Smooth muscle cell (in vitro differentiated cells): ENCODE measurements at regions not wholly inside any gene's neighbourhood (a gene's known extent, or its start where the extent isn't known, plus 50 kb on each side); places are given as distances from the start of the nearest gene placed in this dataset.
"Not testable (repeated sequence)": the region's sequence is repeated elsewhere in the genome, so short reads cannot be mapped to it uniquely, and the experiment has no call there.

Source experiments
- DNase-seq: peaks from one replicate; lab custom pipeline; 2025; ENCODE audit not compliant: unreplicated experiment; lab: John Stamatoyannopoulos, UW
- H2AFZ ChIP-seq: fragments of 200-600 bp; sonication (generic); 2 replicates; pipeline ENCODE4 v1.6.0; 2016; ENCODE audit warnings: antibody characterized with exemption, low read depth, mild to moderate bottlenecking
- H3F3A ChIP-seq: fragments of 200-600 bp; sonication (generic); 2 replicates; pipeline ENCODE4 v1.6.0; 2017; ENCODE audit warnings: antibody characterized with exemption, low read depth
- H3K27ac ChIP-seq: fragments of 200-600 bp; sonication (generic); 2 replicates; pipeline ENCODE4 v1.5.1; 2016; ENCODE audit warnings: low read depth, mild to moderate bottlenecking
- H3K27me3 ChIP-seq: fragments of 200-600 bp; sonication (generic); 2 replicates; pipeline ENCODE4 v1.6.1; 2016; ENCODE audit warnings: low read depth, mild to moderate bottlenecking
- H3K36me3 ChIP-seq: fragments of 200-600 bp; sonication (generic); 2 replicates; pipeline ENCODE4 v1.5.1; 2016; ENCODE audit warnings: low read depth
- H3K4me1 ChIP-seq: fragments of 200-600 bp; sonication (generic); 2 replicates; pipeline ENCODE4 v1.5.1; 2016; ENCODE audit warnings: low read depth
- H3K4me2 ChIP-seq: fragments of 200-600 bp; sonication (generic); 2 replicates; pipeline ENCODE4 v1.6.0; 2016; ENCODE audit warnings: mild to moderate bottlenecking
- H3K4me3 ChIP-seq: fragments of 200-600 bp; sonication (generic); 2 replicates; pipeline ENCODE4 v1.5.1; 2016; ENCODE audit warnings: mild to moderate bottlenecking
- H3K79me2 ChIP-seq: fragments of 200-600 bp; sonication (generic); 2 replicates; pipeline ENCODE4 v1.6.0; 2016; ENCODE audit warnings: low read depth, mild to moderate bottlenecking
- H3K9ac ChIP-seq: fragments of 200-600 bp; sonication (generic); 2 replicates; pipeline ENCODE4 v1.6.0; 2016; ENCODE audit warnings: low read depth
- H3K9me3 ChIP-seq: fragments of 200-600 bp; sonication (generic); replicated peaks from 2 replicates; pipeline ENCODE4 v1.5.1; 2016; ENCODE audit warnings: low read depth
- H4K20me1 ChIP-seq: fragments of 200-600 bp; sonication (generic); 2 replicates; pipeline ENCODE4 v1.6.0; 2016; ENCODE audit warnings: low read depth
- CTCF ChIP-seq: fragments of 200-600 bp; sonication (generic); IDR thresholded peaks from 2 replicates; pipeline ENCODE4 v1.5.1; 2017; ENCODE audit warnings: borderline replicate concordance, mild to moderate bottlenecking, antibody characterized with exemption; ENCODE audit not compliant: insufficient read depth, poor library complexity, severe bottlenecking
- WGBS: methylation state at CpG from one replicate; pipeline ENCODE4 v1.1.7; 2016; ENCODE audit warnings: low lambda C conversion rate; 5-methylcytosine and 5-hydroxymethylcytosine counted together

DNA sequence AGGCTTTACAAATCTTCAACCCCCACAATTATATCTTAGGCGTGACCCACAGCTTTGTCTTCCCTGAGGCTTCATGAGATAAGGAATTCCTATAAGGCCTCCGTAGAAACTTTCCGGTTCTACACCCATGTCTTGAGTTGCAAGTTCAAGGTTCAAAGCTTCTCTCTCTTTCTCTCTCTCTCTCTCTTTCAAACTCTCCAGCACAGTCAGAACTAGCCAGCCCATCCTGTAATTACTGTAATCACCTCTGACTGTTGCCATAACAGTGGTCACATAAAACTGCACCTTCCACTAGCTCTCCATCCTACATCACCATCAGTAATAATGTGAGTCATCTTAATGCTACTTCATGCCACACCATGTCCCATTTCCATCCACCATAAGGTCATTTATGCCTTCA, 90.0 kb upstream of the NFASC start:
- TF ChIP-seq CTCF: no peak
- Histone ChIP-seq H3K4me1 (no peaks in the 10 kb centered on the region), H3K27me3 (peaks cover 20% of the 10 kb centered on the region), H3K4me2 (no peak overlapping the region), H2AFZ (no peak overlapping the region), H3F3A (no peaks in the 10 kb centered on the region), H3K9ac (no peak overlapping the region), H4K20me1 (no peaks in the 10 kb centered on the region), H3K79me2 (no peaks in the 10 kb centered on the region), H3K4me3 (no peak overlapping the region), H3K9me3 (no peaks in the 10 kb centered on the region), H3K27ac (no peak overlapping the region), H3K36me3 (no peaks in the 10 kb centered on the region)
- no peak for DNase-seq
- WGBS: 81% methylated on average over 3 of the region's 3 CpGs

- H3K79me2 ChIP-seq: no peaks in the 10 kb centered on the region
- no peak for TF ChIP-seq CTCF
- no peak overlapping the region for H3K9ac ChIP-seq
- H4K20me1 ChIP-seq: no peaks in the 10 kb centered on the region
- no peak overlapping the region for H3K4me2 ChIP-seq
- H3K4me1 ChIP-seq: no peaks in the 10 kb centered on the region
- no peak overlapping the region for H3K27ac ChIP-seq
- no peak overlapping the region for H3K4me3 ChIP-seq
- H3F3A ChIP-seq: no peaks in the 10 kb centered on the region
- WGBS: 91% methylated on average over 4 of the region's 4 CpGs
- no peak for DNase-seq
- no peaks in the 10 kb centered on the region for H3K36me3 ChIP-seq
- H2AFZ ChIP-seq: no peak overlapping the region
- no peaks in the 10 kb centered on the region for H3K9me3 ChIP-seq
- H3K27me3 ChIP-seq: peaks cover 28% of the 10 kb centered on the region
Observed at GRCh38 chr1:204782118-204782700, 88.5 kb upstream of the NFASC start.

- not testable (repeated sequence) for H3K4me3 ChIP-seq, H4K20me1 ChIP-seq, H3K36me3 ChIP-seq, H2AFZ ChIP-seq, DNase-seq, H3K9me3 ChIP-seq, H3K27ac ChIP-seq, H3K9ac ChIP-seq, H3K79me2 ChIP-seq, H3K4me1 ChIP-seq, H3K4me2 ChIP-seq, H3F3A ChIP-seq
- peaks cover 41% of the 10 kb centered on the region for H3K27me3 ChIP-seq
- 93% methylated on average over 4 of the region's 4 CpGs for WGBS
Observed at GRCh38 chr1:204785023-204785422, 85.6 kb upstream of the NFASC start.

DNA sequence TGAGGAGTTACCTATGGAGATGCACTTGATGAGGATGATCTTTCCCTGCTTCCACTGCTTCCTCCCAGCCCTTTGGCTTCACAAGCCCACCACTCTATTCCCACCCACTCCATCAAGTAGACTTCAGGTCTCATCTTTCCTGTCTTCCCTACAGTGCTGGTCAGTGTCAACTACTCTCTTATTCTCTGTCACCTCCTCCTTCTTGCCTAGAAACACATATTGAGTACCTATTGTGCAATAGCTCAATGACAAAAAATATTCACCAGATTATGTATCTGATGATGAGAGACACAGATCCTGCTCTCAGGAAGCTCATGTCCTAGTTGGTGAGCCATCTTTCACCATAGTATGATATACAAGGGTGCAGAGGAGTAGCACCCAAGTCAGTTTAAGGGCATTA, 82.2 kb upstream of the NFASC start:
- no peak for DNase-seq
- Histone ChIP-seq H4K20me1 (no peaks in the 10 kb centered on the region), H3K9ac (no peak overlapping the region), H3K4me1 (no peaks in the 10 kb centered on the region), H3K36me3 (no peaks in the 10 kb centered on the region), H3K4me3 (no peak overlapping the region), H3K9me3 (no peaks in the 10 kb centered on the region), H3F3A (no peaks in the 10 kb centered on the region), H3K4me2 (no peak overlapping the region), H3K27ac (no peak overlapping the region), H2AFZ (no peak overlapping the region), H3K27me3 (peaks cover 36% of the 10 kb centered on the region), H3K79me2 (no peaks in the 10 kb centered on the region)
- TF ChIP-seq CTCF: no peak
